ENCODE measurements at regions not wholly inside any gene's neighbourhood (a gene's known extent, or its start where the extent isn't known, plus 50 kb on each side); places are given as distances from the start of the nearest gene placed in this dataset.

- H3K4me3 ChIP-seq (ENCODE audit: low read length): no peak overlapping the region
- intact Hi-C loops (cut with micrococcal nuclease): no loop called here
- ChIA-PET CTCF (no interaction called here), POLR2A (ENCODE audit: unreplicated experiment) (no interaction called here)
- no peaks in the 10 kb centered on the region for H3F3A ChIP-seq (ENCODE audit: low read length, unreplicated experiment)
- no peaks in the 10 kb centered on the region for H3K36me3 ChIP-seq (ENCODE audit: low read depth, low read length)
- H3K4me1 ChIP-seq (ENCODE audit: insufficient read depth, low read length): no peaks in the 10 kb centered on the region
- no peaks in the 10 kb centered on the region for H3K79me2 ChIP-seq (ENCODE audit: low read length)
- no peaks in the 10 kb centered on the region for H3K27me3 ChIP-seq (ENCODE audit: low read length)
- H3K9me2 ChIP-seq (replicated peaks; ENCODE audit: low read length): no peaks in the 10 kb centered on the region
- H4K20me1 ChIP-seq (ENCODE audit: low read length): no peaks in the 10 kb centered on the region
- TF ChIP-seq EZH2 (IDR thresholded peaks at IDR 0.05; ENCODE audit: low read length, unreplicated experiment) (no peak), CTCF (conservative IDR thresholded peaks at IDR 0.05; ENCODE audit: low read depth, low read length) (no peak), EZH2phosphoT487 (IDR thresholded peaks at IDR 0.05; ENCODE audit: borderline replicate concordance, low read length) (no peak)
- DNase-seq (no peak), ATAC-seq (no peak)
- no peak overlapping the region for H3K9ac ChIP-seq (ENCODE audit: low read length)
- H3K9me3 ChIP-seq (ENCODE audit: low read length): no peaks in the 10 kb centered on the region
- no peak overlapping the region for H3K4me2 ChIP-seq (ENCODE audit: low read length)
- H3K27ac ChIP-seq (ENCODE audit: low read length): no peak overlapping the region
- no peak overlapping the region for H2AFZ ChIP-seq (ENCODE audit: low read length)
- BruUV-seq (replicated peaks): no TSS peak
Measured at GRCh38 chr15:67908756-67909155, 68.9 kb upstream of the RNU6-1 start.

- no peak overlapping the region for H3K27ac ChIP-seq (ENCODE audit: low read length)
- H2AFZ ChIP-seq (ENCODE audit: low read length): no peak overlapping the region
- H3K4me3 ChIP-seq (ENCODE audit: low read length): no peak overlapping the region
- TF ChIP-seq EZH2phosphoT487 (IDR thresholded peaks at IDR 0.05; ENCODE audit: borderline replicate concordance, low read length) (no peak), CTCF (conservative IDR thresholded peaks at IDR 0.05; ENCODE audit: low read depth, low read length) (no peak), EZH2 (IDR thresholded peaks at IDR 0.05; ENCODE audit: low read length, unreplicated experiment) (no peak)
- no peaks in the 10 kb centered on the region for H3K36me3 ChIP-seq (ENCODE audit: low read depth, low read length)
- no peaks in the 10 kb centered on the region for H3K27me3 ChIP-seq (ENCODE audit: low read length)
- intact Hi-C loops (cut with micrococcal nuclease): no loop called here
- H3K79me2 ChIP-seq (ENCODE audit: low read length): no peaks in the 10 kb centered on the region
- H3F3A ChIP-seq (ENCODE audit: low read length, unreplicated experiment): no peaks in the 10 kb centered on the region
- no peaks in the 10 kb centered on the region for H4K20me1 ChIP-seq (ENCODE audit: low read length)
- no peak for ATAC-seq
- CTCF ChIA-PET: no interaction called here
- no peak overlapping the region for H3K4me2 ChIP-seq (ENCODE audit: low read length)
- DNase-seq: no peak
- no peaks in the 10 kb centered on the region for H3K9me3 ChIP-seq (ENCODE audit: low read length)
- no TSS peak for BruUV-seq (replicated peaks)
- POLR2A ChIA-PET (ENCODE audit: unreplicated experiment): no interaction called here
- no peaks in the 10 kb centered on the region for H3K9me2 ChIP-seq (replicated peaks; ENCODE audit: low read length)
- no peak overlapping the region for H3K9ac ChIP-seq (ENCODE audit: low read length)
- H3K4me1 ChIP-seq (ENCODE audit: insufficient read depth, low read length): peaks cover 24% of the 10 kb centered on the region
Measured at GRCh38 chr15:67911727-67912126, 71.9 kb upstream of the RNU6-1 start.

- no peak overlapping the region for H3K9ac ChIP-seq (ENCODE audit: low read length)
- intact Hi-C loops (cut with micrococcal nuclease): loop anchor here (2.0 kb wide), 1 partner anchor 141 kb away; the partner anchor contains the start of gene PIAS1
- ATAC-seq (no peak), DNase-seq (no peak)
- H3K36me3 ChIP-seq (ENCODE audit: low read depth, low read length): no peaks in the 10 kb centered on the region
- no peaks in the 10 kb centered on the region for H4K20me1 ChIP-seq (ENCODE audit: low read length)
- no peaks in the 10 kb centered on the region for H3K9me2 ChIP-seq (replicated peaks; ENCODE audit: low read length)
- H3K27ac ChIP-seq (ENCODE audit: low read length): no peak overlapping the region
- CTCF ChIA-PET: interaction anchor here (1.1 kb wide), 1 partner anchor 84 kb away, joined by 3 read pairs; no protein-coding TSS in a partner anchor
- H2AFZ ChIP-seq (ENCODE audit: low read length): no peak overlapping the region
- no peaks in the 10 kb centered on the region for H3F3A ChIP-seq (ENCODE audit: low read length, unreplicated experiment)
- no peak overlapping the region for H3K4me2 ChIP-seq (ENCODE audit: low read length)
- POLR2A ChIA-PET (ENCODE audit: unreplicated experiment): no interaction called here
- no peaks in the 10 kb centered on the region for H3K27me3 ChIP-seq (ENCODE audit: low read length)
- no peak overlapping the region for H3K4me3 ChIP-seq (ENCODE audit: low read length)
- no peak for TF ChIP-seq EZH2 (IDR thresholded peaks at IDR 0.05; ENCODE audit: low read length, unreplicated experiment)
- no TSS peak for BruUV-seq (replicated peaks)
- H3K79me2 ChIP-seq (ENCODE audit: low read length): no peaks in the 10 kb centered on the region
- no peaks in the 10 kb centered on the region for H3K9me3 ChIP-seq (ENCODE audit: low read length)
- H3K4me1 ChIP-seq (ENCODE audit: insufficient read depth, low read length): peaks cover 28% of the 10 kb centered on the region
Measured at GRCh38 chr15:67914028-67914427, 74.2 kb upstream of the RNU6-1 start.
